ENCODE measurements at regions not wholly inside any gene's neighbourhood (a gene's known extent, or its start where the extent isn't known, plus 50 kb on each side); places are given as distances from the start of the nearest gene placed in this dataset.

DNA sequence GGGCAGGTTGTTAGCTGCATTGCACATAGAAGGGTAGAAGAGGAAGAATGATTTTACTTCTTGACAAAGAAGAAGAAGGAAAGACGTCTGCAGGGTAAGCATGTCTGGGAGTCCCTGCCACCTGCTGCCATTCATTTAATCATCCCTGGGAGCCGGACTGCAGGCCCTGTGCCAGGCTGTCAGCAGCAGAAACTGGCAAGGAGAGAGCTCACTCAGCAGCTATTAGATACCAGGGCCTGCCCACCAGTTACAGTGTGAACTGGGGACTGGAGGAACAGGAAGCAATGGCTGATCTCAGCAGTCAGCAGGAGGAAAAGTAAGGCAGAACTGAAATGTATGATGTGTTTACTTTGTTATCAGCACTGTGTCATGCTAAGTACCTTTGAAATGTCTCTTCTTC lies 75.7 kb upstream of the C1orf87 start:
- no peak for TF ChIP-seq CTCF (IDR thresholded peaks at IDR 0.05; ENCODE audit: low read depth, low read length)
- H3K27me3 ChIP-seq, result no peaks in the 10 kb centered on the region
- H3K4me1 ChIP-seq, result no peaks in the 10 kb centered on the region
- H3K4me3 ChIP-seq (ENCODE audit: low read depth, low read length), result no peak overlapping the region
- DNase-seq, result no peak
- H3K9me3 ChIP-seq, result no peaks in the 10 kb centered on the region
- H3K36me3 ChIP-seq, result no peaks in the 10 kb centered on the region

GRCh38 chr1:60146884-60147283 lies 73.3 kb upstream of the C1orf87 start:
- H3K36me3 ChIP-seq, result no peaks in the 10 kb centered on the region

DNA sequence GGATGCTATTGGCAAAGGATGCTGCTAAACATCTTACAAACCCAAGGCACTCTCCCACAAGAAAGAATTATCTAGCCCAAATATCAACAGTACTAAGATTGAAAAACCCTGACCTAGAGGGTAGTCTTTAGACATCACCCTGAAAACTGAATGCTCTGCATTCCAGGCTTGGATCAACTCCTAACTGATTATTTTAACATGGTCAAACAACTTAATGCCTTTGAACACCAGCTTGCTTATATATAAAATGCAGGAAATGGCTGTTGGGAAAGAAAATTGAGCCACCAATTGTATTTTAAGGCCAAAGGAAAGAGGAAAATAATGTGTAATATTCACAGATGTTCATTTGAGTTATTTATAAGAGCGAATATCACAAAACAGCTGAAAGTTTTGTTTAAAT lies 72.2 kb upstream of the C1orf87 start:
- no peaks in the 10 kb centered on the region for H3K4me1 ChIP-seq
- TF ChIP-seq CTCF (IDR thresholded peaks at IDR 0.05; ENCODE audit: low read depth, low read length), result no peak
- H3K36me3 ChIP-seq, result no peaks in the 10 kb centered on the region
- no peaks in the 10 kb centered on the region for H3K27me3 ChIP-seq
- H3K4me3 ChIP-seq (ENCODE audit: low read depth, low read length), result no peak overlapping the region
- H3K9me3 ChIP-seq, result no peaks in the 10 kb centered on the region
- DNase-seq, result no peak

More at GRCh38 chr1:60146884-60147283, 73.3 kb upstream of the C1orf87 start:
- Histone ChIP-seq H3K27me3 (no peaks in the 10 kb centered on the region), H3K4me1 (no peaks in the 10 kb centered on the region), H3K4me3 (ENCODE audit: low read depth, low read length) (no peak overlapping the region), H3K9me3 (no peaks in the 10 kb centered on the region)
- no peak for TF ChIP-seq CTCF (IDR thresholded peaks at IDR 0.05; ENCODE audit: low read depth, low read length)
- no peak for DNase-seq

DNA sequence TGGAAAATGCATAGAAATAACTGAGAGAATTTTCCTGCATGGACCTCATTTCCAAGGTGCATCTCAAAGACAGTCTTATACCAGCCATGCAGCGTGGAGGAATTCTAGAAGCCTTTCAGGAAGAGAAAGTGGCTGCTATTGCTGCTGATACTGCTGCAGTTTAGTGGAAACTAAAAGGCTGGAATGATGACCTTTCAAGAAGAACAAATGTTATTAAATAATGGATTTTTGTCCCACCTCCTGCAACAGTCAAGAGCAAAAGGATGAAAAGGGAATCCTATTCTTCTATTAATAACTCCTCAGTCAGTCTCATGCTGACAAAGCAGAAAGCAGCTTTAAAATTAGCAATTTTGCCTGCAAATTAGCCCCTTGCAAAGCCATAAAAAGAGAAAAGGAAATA lies 68.2 kb upstream of the C1orf87 start:
- no peaks in the 10 kb centered on the region for H3K9me3 ChIP-seq
- TF ChIP-seq CTCF (IDR thresholded peaks at IDR 0.05; ENCODE audit: low read depth, low read length), result no peak
- no peaks in the 10 kb centered on the region for H3K36me3 ChIP-seq
- H3K27me3 ChIP-seq, result no peaks in the 10 kb centered on the region
- H3K4me3 ChIP-seq (ENCODE audit: low read depth, low read length), result no peak overlapping the region
- no peaks in the 10 kb centered on the region for H3K4me1 ChIP-seq
- DNase-seq, result no peak

DNA sequence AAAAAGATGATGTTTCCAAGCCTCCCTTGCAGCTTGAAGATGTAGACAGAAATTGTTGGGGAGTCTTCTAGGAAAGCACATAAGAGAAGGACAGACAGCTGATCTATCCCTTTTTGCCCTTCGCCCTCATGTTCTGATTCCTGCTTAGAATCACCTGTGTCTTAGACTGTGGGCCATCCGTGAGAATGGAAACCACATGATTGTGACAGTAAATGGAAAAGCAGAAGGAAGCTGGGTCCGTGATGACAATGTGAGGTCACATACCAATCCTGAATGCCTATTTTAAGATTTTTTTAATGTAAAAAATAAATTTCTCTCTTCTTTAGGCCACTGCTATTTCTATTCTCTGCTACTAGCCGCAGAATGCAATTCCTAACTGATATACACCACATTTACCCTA lies 67.7 kb upstream of the C1orf87 start:
- H3K4me1 ChIP-seq, result no peaks in the 10 kb centered on the region
- H3K9me3 ChIP-seq, result no peaks in the 10 kb centered on the region

DNA sequence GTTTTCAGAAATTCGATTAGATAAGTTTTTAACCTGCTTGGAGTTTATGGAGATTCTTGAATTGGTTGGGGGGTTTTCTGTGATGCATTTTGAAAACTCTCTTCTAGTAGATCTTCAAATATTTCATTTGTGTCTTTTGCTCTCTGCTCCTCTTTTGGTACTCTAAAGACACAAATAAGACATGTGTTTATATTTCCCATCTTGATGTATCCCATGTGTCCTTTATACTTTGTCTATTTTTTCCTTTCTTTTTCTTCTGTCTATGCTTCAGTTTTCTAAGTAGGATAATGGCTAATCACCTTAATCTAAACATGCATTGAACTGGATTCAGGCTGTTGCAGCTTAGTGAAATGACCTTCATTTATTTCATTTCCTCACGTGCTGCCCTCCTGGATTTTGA lies 63.8 kb upstream of the C1orf87 start:
- no peaks in the 10 kb centered on the region for H3K27me3 ChIP-seq
- DNase-seq, result no peak
- no peaks in the 10 kb centered on the region for H3K4me1 ChIP-seq
- H3K9me3 ChIP-seq, result no peaks in the 10 kb centered on the region
- no peak overlapping the region for H3K4me3 ChIP-seq (ENCODE audit: low read depth, low read length)
- no peak for TF ChIP-seq CTCF (IDR thresholded peaks at IDR 0.05; ENCODE audit: low read depth, low read length)
- no peaks in the 10 kb centered on the region for H3K36me3 ChIP-seq

More for the DNA sequence above, 67.7 kb upstream of the C1orf87 start:
- TF ChIP-seq CTCF (IDR thresholded peaks at IDR 0.05; ENCODE audit: low read depth, low read length), result no peak
- Histone ChIP-seq H3K36me3 (no peaks in the 10 kb centered on the region), H3K4me3 (ENCODE audit: low read depth, low read length) (no peak overlapping the region), H3K27me3 (no peaks in the 10 kb centered on the region)
- no peak for DNase-seq
